AG10803 (cell line): ENCODE measurements at regions not wholly inside any gene's neighbourhood (a gene's known extent, or its start where the extent isn't known, plus 50 kb on each side); places are given as distances from the start of the nearest gene placed in this dataset.

Source experiments
- DNase-seq: peaks from one replicate; pipeline ENCODE4 v3.0.0; 2010; ENCODE audit warnings: low read depth
- H3K4me3 ChIP-seq: 2 replicates; pipeline ENCODE4 v1.5.1; 2011; ENCODE audit warnings: mild to moderate bottlenecking, low read length, control low read depth
- TF ChIP-seq, protein P1 (sequence below): conservative IDR thresholded peaks from 2 replicates; pipeline ENCODE4 v1.5.1; 2011; ENCODE audit warnings: mild to moderate bottlenecking, low read length, control low read depth, inconsistent platforms

GRCh38 chrX:94178145-94178788 is 504.3 kb downstream of the FAM133A start:
- no peak for DNase-seq
- no peak overlapping the region for H3K4me3 ChIP-seq
- TF ChIP-seq, protein P1, sequence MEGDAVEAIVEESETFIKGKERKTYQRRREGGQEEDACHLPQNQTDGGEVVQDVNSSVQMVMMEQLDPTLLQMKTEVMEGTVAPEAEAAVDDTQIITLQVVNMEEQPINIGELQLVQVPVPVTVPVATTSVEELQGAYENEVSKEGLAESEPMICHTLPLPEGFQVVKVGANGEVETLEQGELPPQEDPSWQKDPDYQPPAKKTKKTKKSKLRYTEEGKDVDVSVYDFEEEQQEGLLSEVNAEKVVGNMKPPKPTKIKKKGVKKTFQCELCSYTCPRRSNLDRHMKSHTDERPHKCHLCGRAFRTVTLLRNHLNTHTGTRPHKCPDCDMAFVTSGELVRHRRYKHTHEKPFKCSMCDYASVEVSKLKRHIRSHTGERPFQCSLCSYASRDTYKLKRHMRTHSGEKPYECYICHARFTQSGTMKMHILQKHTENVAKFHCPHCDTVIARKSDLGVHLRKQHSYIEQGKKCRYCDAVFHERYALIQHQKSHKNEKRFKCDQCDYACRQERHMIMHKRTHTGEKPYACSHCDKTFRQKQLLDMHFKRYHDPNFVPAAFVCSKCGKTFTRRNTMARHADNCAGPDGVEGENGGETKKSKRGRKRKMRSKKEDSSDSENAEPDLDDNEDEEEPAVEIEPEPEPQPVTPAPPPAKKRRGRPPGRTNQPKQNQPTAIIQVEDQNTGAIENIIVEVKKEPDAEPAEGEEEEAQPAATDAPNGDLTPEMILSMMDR, result no peak

- H3K4me3 ChIP-seq, result no peak overlapping the region
- DNase-seq, result no peak
- TF ChIP-seq, protein P1, result no peak
These were observed 530.5 kb downstream of the FAM133A start for GRCh38 chrX:94204524-94204923.

DNA sequence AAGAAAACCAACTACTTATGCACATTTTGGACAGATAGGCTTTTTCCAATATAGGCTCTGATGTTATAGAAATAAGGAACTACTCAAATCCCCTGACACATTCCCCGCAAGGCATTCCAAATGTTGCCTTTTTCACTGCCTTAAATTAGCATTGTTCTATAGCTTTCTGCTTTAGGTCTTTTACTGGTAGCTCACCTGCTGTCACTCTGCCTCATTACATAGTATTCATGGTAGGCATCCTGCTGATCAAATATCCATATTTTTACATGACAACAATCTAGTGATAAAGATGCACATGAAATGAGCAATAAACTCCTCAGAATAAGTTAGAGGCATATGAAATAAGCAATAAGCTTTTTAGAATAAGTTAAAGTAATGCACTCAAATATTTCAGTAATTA is 542.7 kb downstream of the FAM133A start:
- DNase-seq, result no peak
- H3K4me3 ChIP-seq, result no peak overlapping the region
- TF ChIP-seq, protein P1, result no peak

GRCh38 chrX:94252211-94252610 is 578.2 kb downstream of the FAM133A start:
- H3K4me3 ChIP-seq, result no peak overlapping the region
- TF ChIP-seq, protein P1, result no peak

DNA sequence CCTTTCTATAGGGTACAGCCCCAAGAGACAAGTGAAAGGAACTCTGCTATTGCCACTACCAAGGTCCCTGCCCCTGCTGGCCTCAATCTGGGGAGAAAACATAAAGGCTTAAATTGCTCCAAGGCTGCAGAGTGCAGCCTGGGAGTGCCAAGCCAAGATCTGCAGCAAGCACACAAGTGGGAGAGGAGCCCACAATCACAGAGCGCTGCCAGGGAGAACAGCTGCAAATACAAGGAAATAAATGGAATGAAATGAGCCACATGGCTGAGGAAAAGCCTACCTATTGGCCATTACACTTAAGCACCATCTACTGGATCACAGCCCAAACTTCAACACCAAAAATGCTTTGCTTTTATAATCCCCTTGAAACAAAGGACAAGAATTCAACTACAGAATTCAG is 582.4 kb downstream of the FAM133A start:
- no peak for DNase-seq
- H3K4me3 ChIP-seq, result no peak overlapping the region
- TF ChIP-seq, protein P1, result no peak

More at GRCh38 chrX:94252211-94252610, 578.2 kb downstream of the FAM133A start:
- no peak for DNase-seq

GRCh38 chrX:94265323-94265722 is 591.3 kb downstream of the FAM133A start:
- DNase-seq, result no peak
- TF ChIP-seq, protein P1, result no peak
- no peak overlapping the region for H3K4me3 ChIP-seq

DNA sequence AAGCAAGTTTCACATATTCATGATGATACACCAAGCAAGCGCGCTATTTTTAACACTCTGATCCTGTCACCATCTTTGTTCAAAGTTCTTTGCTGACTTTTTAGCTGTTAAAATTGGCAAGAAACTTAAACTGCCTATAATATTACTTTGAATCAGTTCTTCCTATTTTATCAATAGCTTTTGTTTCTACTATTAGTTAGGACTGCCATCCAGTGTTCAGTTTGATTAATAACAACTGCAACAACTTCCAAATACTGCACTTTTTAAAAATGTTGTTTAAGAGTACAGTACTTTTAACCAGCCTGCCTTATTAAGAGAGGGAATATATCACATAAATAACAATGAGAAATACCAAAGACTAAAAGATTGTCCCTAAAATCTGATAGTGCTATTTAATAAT is 614.3 kb downstream of the FAM133A start:
- DNase-seq, result no peak
- TF ChIP-seq, protein P1, result no peak
- H3K4me3 ChIP-seq, result no peak overlapping the region
